ENCODE measurements at regions not wholly inside any gene's neighbourhood (a gene's known extent, or its start where the extent isn't known, plus 50 kb on each side); places are given as distances from the start of the nearest gene placed in this dataset.
"Not testable (repeated sequence)": the region's sequence is repeated elsewhere in the genome, so short reads cannot be mapped to it uniquely, and the experiment has no call there.

GRCh38 chr3:67072640-67073039 is 74.5 kb downstream of the KBTBD8 start:
- TF ChIP-seq CTCF (IDR thresholded peaks at IDR 0.05 in 2 of 3, conservative IDR thresholded peaks at IDR 0.05 in 1 of 3; ENCODE audit: insufficient read depth in 2 of 3, low read depth in 1 of 3, low read length in 3 of 3); ETS2 (tag; IDR thresholded peaks at IDR 0.05; ENCODE audit: borderline replicate concordance, poor library complexity, severe bottlenecking); ZFP36 (IDR thresholded peaks at IDR 0.05; ENCODE audit: low read depth, low read length, partially characterized antibody); SIN3A (IDR thresholded peaks at IDR 0.05; ENCODE audit: borderline replicate concordance in 2 of 2, control insufficient read depth in 1 of 2, low read depth in 2 of 2, low read length in 2 of 2); ATF3 (IDR thresholded peaks at IDR 0.05); ATF3 (CRISPR knock-in tag; conservative IDR thresholded peaks at IDR 0.05); RBBP5 (IDR thresholded peaks at IDR 0.05; ENCODE audit: borderline replicate concordance, insufficient read depth, low read length, poor library complexity, severe bottlenecking); NR1H2 (CRISPR knock-in tag; IDR thresholded peaks at IDR 0.05): not testable (repeated sequence)
